CD1c-positive myeloid dendritic cell (primary cell): ENCODE measurements at regions not wholly inside any gene's neighbourhood (a gene's known extent, or its start where the extent isn't known, plus 50 kb on each side); places are given as distances from the start of the nearest gene placed in this dataset.
"Not testable (repeated sequence)": the region's sequence is repeated elsewhere in the genome, so short reads cannot be mapped to it uniquely, and the experiment has no call there.

Experiments used
- DNase-seq: peaks from one replicate; pipeline ENCODE4 v3.0.0-alpha.2; 2016; ENCODE audit errors: extremely low spot score

DNA sequence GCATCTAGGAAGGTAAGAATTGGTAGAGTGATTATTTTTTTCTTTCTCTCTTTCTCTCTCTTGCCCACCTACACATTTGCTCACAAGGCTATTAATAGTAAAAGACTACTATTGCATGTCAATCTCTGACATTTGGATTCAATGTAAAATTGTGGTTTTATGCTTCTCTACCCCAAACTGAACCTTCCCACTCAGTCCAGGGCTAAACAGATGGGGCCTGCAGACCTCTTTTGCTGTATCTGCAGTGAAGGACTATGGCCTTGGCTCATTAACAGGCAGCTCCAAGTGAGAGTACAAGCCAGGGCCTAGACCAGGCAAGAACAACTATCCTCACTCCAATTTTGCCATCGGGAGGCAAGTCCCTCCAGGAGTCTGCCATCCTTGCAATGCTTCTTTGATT is 68.3 kb upstream of the ARL4C start:
- no peak for DNase-seq

DNA sequence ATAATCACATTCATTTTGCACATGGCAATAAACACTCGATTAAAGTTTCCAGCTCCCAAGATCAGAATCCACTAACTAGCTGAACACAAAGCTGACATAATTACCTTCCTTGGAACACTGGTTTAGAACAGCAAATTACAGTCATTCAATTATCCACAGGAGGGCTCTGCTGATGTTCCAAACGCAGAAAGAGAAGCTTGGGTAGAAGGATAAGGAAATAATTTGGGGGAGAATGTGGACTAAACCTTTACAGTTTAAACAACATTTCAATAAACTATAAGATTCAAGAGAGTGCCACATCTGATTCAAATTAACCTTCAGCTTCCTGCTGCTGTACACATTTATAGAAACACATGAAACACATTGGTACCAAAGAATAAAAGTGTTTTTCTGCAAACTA is 67.8 kb upstream of the ARL4C start:
- DNase-seq = no peak

DNA sequence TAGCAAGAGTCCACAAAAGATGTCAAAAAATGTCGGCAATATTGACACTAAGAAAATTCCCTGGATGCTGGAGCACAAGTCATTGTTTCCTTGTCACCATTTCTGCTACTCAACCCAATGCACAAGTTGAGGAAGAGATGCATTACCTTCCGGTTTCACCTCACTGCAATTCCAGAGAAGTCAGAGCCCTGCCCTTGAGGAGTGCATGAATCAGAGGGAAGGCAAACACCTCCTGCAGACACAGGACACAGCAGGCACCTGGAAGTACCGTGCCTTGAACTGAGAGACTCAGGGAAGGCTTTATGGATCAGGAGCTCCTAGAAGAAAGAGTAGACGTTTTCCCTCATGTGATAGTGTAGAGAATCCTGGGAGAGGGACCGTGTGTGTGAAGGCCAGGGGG is 62.7 kb upstream of the ARL4C start:
- DNase-seq = no peak

DNA sequence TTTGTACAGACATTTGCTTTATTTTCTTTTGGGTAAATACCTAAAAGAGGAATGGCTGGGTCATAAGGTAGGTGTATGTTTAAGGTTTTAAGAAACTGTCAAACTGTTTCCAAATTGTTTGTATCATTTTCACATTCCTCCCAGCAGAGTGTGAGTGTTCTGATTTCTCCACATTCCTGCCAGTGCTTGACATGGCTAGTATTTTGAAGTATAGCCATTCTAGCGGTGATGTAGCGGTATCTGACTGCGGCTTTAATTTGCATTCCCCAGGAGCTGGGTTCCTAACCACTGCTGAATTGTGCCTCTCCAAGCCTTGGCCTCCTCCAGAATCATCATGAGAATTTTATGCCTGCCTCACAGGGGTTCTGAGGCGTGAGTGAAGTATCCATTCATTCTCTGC is 61.8 kb upstream of the ARL4C start:
- no peak for DNase-seq

DNA sequence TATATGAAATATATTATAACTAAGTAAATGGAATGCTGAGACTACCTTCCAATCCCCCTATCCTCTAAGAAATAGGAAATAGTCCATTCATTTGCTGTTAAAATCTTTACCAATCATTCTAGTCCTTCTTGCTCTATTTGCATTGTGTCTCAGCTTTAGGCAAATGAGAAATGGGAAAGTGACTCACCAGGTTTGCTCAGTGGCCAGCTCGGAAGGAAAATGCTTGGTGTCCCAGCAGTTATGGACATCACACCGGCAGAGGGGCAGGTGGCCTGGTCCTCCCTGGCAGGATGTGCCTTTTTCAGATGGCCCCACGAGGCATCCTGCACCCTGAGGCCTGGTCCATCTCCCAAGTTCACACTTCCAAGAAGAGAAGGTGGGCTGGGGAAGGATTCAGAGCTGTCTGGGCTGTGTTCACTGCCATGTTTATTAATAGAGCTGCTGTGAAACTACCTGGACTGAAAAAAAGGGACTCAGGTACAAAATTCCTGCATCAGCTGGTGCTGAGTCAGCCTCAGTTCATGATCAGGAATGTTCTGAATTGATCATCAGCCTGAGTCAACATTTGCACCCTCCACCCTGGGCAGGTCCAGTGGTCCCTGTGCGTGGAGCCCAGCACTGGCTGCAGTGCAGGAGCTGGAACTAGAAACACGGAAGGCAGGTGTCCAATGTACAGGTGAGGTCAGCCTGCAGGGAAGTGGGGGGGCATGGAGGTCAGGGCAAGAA is 60.1 kb upstream of the ARL4C start:
- DNase-seq = no peak

DNA sequence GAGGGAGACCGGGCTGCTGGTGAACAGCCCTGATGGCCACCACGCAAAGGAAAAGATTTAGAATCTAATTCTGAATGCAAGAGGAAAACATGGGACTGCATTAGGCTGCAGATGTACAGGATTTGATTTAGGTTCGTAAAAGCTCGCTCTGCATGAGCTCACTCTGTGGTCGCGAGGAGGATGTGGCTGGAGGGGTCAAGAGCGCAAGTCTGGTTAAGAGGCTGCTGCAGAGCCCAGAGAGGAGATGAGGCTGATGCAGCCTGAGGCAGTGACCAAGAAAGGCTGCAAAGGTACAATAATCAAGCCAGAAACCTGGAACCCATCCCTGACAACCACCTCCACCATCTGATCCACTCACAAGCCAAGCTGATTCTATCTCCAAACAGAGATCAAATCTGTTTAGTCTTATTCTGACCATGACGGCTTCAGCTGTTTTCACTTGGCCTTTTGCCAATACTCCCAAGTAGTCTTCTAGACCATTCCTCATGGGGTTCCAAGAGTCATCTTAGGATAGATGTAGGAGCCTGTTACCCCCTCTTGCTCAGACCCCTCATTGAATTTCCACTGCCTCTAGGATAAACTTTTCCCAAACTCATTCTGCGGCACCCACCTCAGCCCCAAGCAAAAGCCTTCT is 58.9 kb upstream of the ARL4C start:
- DNase-seq = no peak

DNA sequence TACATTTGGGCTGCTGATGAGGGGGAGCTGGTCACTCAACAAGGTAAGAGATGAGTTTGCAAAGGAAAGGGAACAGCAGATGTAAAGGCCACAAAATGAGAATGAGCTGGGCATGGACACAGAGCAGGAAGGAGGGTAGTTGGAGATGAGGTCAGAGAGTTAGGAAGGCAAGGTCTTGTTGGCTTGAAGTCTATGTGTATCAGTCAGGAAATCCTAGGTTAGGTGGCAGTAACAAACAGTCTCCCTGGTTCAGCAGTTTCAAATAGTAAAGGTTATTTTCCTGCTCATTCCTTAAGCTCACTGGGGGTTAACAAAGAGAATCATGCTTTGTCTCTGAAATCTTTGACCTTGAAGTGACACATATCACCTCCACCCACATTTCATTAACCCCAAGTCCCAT is 58.3 kb upstream of the ARL4C start:
- no peak for DNase-seq

DNA sequence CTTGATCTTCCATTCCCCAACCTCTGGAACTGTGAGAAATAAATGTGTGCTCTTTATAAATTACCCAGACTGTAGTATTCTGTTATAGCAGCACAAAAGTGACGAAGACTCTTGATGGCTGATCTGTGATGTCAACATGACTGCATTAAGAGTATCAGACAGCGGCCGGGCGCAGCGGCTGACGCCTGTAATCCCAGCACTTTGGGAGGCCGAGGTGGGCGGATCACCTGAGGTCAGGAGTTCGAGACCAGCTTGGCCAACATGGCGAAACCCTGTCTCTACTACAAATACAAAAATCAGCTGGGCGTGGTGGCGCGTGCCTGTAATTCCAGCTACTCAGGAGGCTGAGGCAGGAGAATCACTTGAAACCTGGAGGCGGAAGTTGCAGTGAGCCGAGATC is 56.3 kb upstream of the ARL4C start:
- not testable (repeated sequence) for DNase-seq

DNA sequence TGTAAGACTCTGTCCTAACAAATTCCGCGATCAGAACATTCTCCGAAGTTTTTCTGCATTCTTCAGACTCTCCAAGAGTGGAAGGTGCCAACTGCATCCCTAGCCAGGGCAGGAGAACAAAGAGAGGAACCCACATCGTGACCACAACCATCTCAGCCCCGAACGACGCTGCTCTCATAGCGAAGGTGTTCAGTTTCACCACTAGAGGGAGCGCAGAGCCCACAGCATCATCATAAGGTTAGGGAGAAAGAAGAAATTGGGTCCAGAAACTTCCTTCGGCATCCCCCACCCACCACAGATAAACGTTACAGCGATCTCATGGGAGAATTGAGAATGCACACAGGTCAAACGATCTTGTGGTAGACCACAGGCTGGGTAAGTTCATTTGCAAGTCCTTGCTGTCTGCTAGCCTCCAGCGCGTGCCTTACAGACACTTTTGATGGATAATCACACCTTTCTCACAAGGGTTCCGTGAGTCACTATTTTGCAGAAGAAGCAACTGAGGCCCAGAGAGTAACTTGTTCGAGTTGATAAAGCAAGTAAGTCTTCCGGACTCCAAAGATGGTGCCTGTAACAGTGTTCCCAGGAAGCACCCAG is 53.7 kb upstream of the ARL4C start:
- DNase-seq = peak; percentile 76

DNA sequence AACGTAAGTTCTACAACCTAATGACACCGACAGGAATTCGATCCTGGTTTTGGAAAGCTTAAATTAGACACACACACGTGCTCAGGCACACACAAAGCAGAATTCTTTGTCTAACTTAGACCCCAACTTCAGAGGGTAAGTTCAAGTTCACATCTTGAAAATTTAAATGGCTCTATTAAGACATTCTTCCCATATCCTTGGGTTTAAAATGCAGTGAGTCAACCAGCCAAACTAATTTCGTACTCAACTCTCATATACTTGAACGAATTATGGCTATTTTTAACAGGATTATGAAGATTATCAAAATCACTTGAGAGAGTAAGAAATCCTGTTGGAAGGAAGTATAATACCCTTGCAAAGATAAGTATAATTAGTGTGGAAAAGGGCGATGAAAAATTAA is 53.2 kb upstream of the ARL4C start:
- DNase-seq = no peak

DNA sequence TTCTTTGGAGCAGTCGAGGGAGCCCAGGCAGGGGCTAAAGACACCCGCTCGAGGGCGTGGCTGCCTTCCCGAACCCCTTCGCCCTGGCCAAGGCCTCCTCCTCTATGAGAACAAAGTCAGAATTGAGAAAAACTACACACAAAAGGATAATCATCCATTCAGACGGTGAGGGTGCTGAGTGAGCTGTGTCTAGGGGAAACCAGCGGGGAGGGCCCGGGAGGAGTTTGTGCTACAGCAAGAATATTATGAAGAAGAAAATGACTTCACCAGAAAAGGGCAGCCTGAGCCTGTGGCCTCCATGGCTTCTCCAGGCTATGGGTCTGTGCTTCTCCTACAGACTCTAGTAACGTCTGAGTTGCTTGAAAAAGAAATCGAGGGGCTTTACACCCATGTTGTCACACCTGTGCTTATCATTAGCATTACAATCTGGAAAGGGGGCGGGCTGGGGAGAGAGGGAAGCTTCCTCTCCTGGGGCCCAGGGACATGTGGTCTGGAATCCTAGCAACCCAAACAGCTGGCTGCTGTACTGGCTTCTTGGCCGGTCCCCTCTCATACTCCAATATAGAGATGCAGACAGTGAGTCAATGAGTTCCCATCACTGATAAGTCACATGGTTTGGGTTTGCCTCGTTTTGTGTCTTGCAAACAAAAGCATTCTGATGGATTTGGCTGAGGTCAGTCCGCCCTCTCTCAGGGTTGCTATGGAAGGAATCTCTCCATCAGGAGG is 52.0 kb upstream of the ARL4C start:
- no peak for DNase-seq

DNA sequence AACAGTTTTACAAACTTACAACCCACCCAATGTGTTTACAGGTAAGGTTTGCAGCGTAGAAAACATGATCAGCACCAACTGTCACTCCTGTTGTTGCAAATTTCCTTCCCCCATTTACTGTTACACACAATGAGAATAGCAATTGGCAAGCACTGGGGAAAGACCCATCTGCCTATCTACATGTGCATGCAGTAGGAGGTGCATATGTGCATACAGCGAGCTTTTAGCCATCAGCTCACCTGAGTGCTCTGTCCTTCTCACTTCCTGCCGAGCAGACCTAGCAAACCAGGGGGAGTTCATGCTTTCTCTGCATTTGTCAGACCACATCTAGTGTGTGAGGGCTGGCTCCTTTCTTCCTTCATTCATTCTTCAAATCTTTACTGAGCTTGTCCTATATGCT is 49.9 kb upstream of the ARL4C start:
- DNase-seq = no peak
